ENCODE measurements at regions not wholly inside any gene's neighbourhood (a gene's known extent, or its start where the extent isn't known, plus 50 kb on each side); places are given as distances from the start of the nearest gene placed in this dataset.

- DNase-seq: no peak
Measured at GRCh38 chr20:57004951-57005933, 261.2 kb downstream of the BMP7 start.

- DNase-seq: no peak
Measured at GRCh38 chr20:57006411-57007170, 259.9 kb downstream of the BMP7 start.

DNA sequence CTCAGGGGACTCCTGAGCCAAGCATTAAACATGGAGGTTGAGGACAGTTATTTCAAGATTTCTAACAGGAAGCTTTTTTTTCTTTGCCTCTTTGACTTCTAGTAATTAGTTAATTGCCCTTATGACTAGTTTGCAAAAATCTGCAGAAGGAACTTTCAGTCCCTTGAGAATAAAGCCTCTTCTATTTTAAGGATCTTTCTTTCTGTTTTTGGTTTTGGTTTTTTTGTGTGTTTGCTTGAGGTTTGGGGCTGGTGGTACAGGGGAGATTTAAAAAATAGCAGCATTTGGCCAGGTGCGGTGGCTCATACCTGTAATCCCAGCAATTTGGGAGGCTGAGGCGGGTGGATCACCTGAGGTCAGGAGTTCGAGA, 259.3 kb downstream of the BMP7 start:
- no peak for DNase-seq

DNA sequence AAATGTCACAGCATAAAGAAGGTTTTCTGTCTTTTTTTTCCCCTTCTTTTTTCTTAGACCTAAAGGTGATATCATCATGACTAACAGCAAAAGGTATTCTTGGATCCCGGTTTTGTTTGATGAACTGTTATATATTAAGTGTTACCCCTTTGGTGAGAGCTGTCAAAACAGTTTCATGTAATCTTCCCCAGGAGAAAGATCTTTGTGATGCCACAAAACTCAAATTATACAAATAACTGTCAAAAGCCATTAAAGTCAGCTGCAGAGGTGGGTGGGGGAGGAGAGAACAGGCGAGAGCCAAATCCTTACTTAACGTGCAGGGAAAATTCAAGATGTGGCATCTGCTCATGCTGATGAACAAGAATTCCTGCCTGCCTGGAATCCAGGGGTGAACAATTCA, 258.2 kb downstream of the BMP7 start:
- no peak for DNase-seq

- no peak for DNase-seq
Measured at GRCh38 chr20:57009355-57009754, 257.1 kb downstream of the BMP7 start.

GRCh38 chr20:57009775-57010174, 256.7 kb downstream of the BMP7 start:
- no peak for DNase-seq

- DNase-seq: no peak
Measured at GRCh38 chr20:57012691-57013090, 253.8 kb downstream of the BMP7 start.

GRCh38 chr20:57013217-57013616, 253.2 kb downstream of the BMP7 start:
- no peak for DNase-seq

DNA sequence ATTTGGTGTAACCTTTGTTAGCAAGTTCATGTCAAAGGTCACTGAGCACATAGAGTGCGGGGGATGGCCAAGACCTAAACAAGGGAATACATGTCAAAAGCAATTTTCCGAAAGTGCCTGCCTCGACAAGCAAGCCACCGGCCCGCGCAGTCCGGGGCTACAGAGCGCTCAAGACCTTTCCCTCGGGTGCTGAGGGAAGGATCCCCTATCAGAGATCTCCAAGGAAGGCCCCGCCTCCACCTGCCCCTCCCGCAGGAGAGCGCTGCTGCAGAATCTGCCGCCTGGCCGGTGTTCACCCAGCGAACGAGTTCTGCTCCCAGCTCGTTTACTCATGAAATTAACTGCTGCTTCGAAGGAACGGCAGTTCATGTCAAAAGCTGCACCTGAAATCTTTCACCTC, 252.7 kb downstream of the BMP7 start:
- DNase-seq: no peak

DNA sequence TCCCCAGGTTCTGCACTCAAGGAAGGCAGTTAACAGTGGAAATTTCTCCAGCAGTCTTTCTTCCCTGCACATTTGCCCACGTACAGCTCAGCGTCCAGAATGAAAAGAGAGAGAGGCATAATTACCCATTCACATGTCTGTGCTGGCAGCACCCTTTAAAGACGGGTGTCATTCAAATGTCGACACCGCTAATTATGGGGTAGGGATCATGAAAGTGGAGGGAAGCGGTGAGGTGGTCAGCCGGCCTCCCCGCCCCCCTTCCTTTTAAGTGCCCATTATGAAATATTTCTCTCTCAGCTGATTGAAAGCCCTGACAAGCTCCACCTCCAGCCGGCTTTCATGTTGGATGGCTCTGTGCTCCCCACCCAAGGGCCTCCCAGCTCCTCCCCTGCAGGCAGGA, 246.1 kb downstream of the BMP7 start:
- DNase-seq: no peak

- DNase-seq: peak; percentile 7
Measured at GRCh38 chr20:57022306-57022705, 244.1 kb downstream of the BMP7 start.

- no peak for DNase-seq
Measured at GRCh38 chr20:57023007-57023406, 243.4 kb downstream of the BMP7 start.

DNA sequence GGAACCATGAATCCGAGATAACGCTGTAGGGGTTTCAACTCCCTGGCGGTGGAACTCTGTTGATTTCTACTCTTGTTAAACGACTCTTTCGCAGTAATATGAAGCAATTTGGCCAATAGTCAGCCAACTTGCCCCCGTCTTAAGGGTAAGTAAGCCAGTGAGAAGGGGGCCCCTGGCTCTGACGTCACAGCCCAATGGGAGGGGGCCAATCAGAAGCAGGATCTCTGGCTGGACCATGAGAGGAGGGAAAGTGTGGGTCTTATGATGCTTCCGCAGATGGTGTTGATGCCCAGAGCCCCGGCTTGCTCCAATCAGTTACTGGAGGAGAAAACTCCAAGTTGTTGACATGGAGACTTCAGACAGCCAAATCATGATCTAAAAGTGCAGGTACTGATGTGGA, 242.4 kb downstream of the BMP7 start:
- no peak for DNase-seq

- DNase-seq: no peak
Measured at GRCh38 chr20:57024849-57025248, 241.6 kb downstream of the BMP7 start.

DNA sequence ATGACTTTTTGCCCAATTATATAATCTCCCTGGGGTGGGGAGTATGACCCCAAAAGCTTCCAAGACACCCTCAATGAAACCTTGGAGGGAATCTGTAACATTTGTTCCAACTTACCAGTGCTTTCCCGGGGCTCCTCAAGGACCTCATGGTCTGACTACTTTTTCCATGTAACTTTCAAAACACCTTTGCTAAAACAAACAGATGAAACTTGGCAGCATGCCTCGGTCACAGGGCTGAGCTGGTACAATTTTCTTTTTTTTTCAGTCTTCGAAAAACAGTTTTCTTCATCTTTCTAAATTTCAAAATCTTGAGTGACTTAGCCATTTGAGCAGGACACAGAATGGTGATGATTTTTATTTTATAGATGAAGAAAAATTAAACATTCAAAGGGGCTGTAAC, 241.2 kb downstream of the BMP7 start:
- DNase-seq: no peak

DNA sequence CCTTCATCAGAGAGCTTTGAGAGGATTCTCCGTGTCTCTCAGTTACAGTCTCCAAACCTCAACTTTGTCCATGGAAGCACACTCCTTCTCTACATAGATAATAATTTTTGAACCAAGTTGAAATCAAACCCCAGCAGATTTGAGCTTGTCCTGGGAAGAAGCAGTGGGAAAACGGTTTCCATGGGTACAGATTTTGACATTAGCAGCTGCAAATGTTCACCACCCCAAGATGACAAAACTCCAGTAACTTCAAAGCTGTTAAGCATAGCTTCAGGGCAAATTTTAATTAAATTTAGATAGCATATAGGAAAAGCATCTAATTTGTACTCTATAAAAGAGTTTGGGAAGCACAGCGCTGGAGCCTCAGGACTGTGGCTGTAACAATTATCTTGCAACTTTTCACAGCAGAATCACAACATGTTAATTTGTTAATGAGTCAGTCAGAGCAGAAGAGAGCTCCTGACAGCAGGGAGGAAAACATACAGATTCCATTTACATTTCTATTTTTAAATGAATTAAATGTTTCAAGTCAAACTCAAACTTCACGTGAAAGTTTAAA, 240.7 kb downstream of the BMP7 start:
- DNase-seq: no peak

- DNase-seq: no peak
Measured at GRCh38 chr20:57027777-57028176, 238.7 kb downstream of the BMP7 start.

GRCh38 chr20:57030611-57031600, 235.5 kb downstream of the BMP7 start:
- no peak for DNase-seq

GRCh38 chr20:57031867-57032355, 234.5 kb downstream of the BMP7 start:
- DNase-seq: no peak

GRCh38 chr20:57032847-57033246, 233.6 kb downstream of the BMP7 start:
- no peak for DNase-seq

DNA sequence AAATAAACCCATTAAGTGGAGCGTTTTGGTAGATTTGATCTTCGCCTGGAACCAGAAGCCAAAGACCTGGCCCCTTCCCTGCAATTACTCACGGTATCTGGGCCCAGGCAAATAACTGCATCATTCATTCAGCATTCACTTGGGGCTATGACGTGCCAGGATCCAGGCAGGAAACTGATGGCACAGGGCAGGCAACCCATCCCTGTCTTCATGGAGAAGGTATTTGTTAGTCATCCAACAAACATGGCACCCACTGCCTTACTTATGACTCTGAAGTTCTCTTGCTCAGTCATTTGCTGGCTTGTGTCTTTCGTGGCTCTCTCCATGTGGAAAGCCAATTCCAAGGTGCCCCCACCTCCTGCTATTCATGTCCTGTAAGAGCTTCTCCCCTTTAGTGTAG, 232.4 kb downstream of the BMP7 start:
- no peak for DNase-seq

GRCh38 chr20:57037689-57038088, 228.8 kb downstream of the BMP7 start:
- no peak for DNase-seq

All from hematopoietic multipotent progenitor cell treated with erythropoietin and hydrocortisone succinate and interleukin-3 and kit ligand, for 4 days (in vitro differentiated cells).